GM23338 (cell line): ENCODE measurements at regions not wholly inside any gene's neighbourhood (a gene's known extent, or its start where the extent isn't known, plus 50 kb on each side); places are given as distances from the start of the nearest gene placed in this dataset.

Source experiments
- ATAC-seq: fragments of 200-7000 bp; cut with Tn5 transposase; 3 replicates; pipeline ENCODE4 v1.9.1; 2020
- DNase-seq: peaks from one replicate; pipeline ENCODE4 v3.0.0-alpha.2; 2015; ENCODE audit warnings: low spot score
- H2AFZ ChIP-seq: fragments of 200-600 bp; sonication (generic); 2 replicates; pipeline ENCODE4 v1.8.0; 2016; ENCODE audit warnings: antibody characterized with exemption, mild to moderate bottlenecking, moderate library complexity
- H3F3A ChIP-seq: fragments of 200-600 bp; sonication (generic); replicated peaks from 2 replicates; pipeline ENCODE4 v1.8.0; 2017; ENCODE audit warnings: antibody characterized with exemption, mixed run types, low read depth
- H3K27ac ChIP-seq: fragments of 200-600 bp; sonication (generic); 2 replicates; pipeline ENCODE4 v1.6.1; 2016; ENCODE audit warnings: low read depth
- H3K27me3 ChIP-seq: fragments of 200-600 bp; sonication (generic); 2 replicates; pipeline ENCODE4 v1.8.0; 2016; ENCODE audit warnings: mild to moderate bottlenecking, mixed run types, moderate library complexity; ENCODE audit not compliant: insufficient read depth
- H3K36me3 ChIP-seq: fragments of 200-600 bp; sonication (generic); 2 replicates; pipeline ENCODE4 v1.8.0; 2016; ENCODE audit warnings: mild to moderate bottlenecking; ENCODE audit not compliant: insufficient read depth
- H3K4me1 ChIP-seq: fragments of 200-600 bp; sonication (generic); 2 replicates; pipeline ENCODE4 v1.8.0; 2016; ENCODE audit warnings: mild to moderate bottlenecking, moderate library complexity; ENCODE audit not compliant: insufficient read depth
- H3K4me2 ChIP-seq: fragments of 200-600 bp; sonication (generic); 2 replicates; pipeline ENCODE4 v1.7.1; 2017; ENCODE audit warnings: mixed run types
- H3K4me3 ChIP-seq: fragments of 200-600 bp; sonication (generic); 2 replicates; pipeline ENCODE4 v1.6.1; 2016; ENCODE audit warnings: mixed run types
- H3K79me2 ChIP-seq: fragments of 200-600 bp; sonication (generic); replicated peaks from 2 replicates; pipeline ENCODE4 v1.8.0; 2017; ENCODE audit warnings: mild to moderate bottlenecking; ENCODE audit not compliant: insufficient read depth
- H3K9me2 ChIP-seq: fragments of 200-600 bp; sonication (generic); 2 replicates; pipeline ENCODE4 v1.8.0; 2017; ENCODE audit not compliant: insufficient read depth
- H4K20me1 ChIP-seq: fragments of 200-600 bp; sonication (generic); replicated peaks from 2 replicates; pipeline ENCODE4 v1.8.0; 2017; ENCODE audit warnings: mild to moderate bottlenecking; ENCODE audit not compliant: insufficient read depth
- H3K27ac Mint-ChIP-seq: 2 replicates; pipeline ENCODE4 v1.8.0; 2020; ENCODE audit warnings: inconsistent platforms, mild to moderate bottlenecking, moderate library complexity, mixed read lengths
- H3K27me3 Mint-ChIP-seq: 3 replicates; pipeline ENCODE4 v1.8.0; 2022; ENCODE audit warnings: low read depth, mild to moderate bottlenecking, moderate library complexity, mixed read lengths, inconsistent platforms; ENCODE audit not compliant: insufficient read depth, poor library complexity
- H3K36me3 Mint-ChIP-seq: 3 replicates; pipeline ENCODE4 v1.8.0; 2021; ENCODE audit warnings: low read depth, mild to moderate bottlenecking, inconsistent platforms, moderate library complexity, mixed read lengths
- H3K4me1 Mint-ChIP-seq: 3 replicates; pipeline ENCODE4 v1.8.0; 2020; ENCODE audit warnings: mild to moderate bottlenecking, inconsistent platforms, mixed read lengths
- H3K4me3 Mint-ChIP-seq: 3 replicates; pipeline ENCODE4 v1.8.0; 2021; ENCODE audit warnings: moderate library complexity, mild to moderate bottlenecking, inconsistent platforms, mixed read lengths
- H3K9me3 Mint-ChIP-seq: 3 replicates; pipeline ENCODE4 v1.8.0; 2020; ENCODE audit warnings: moderate library complexity, mild to moderate bottlenecking, inconsistent platforms, mixed read lengths
- CREB1 ChIP-seq: fragments of 250-450 bp; sonication (Bioruptor Pico); IDR thresholded peaks from 2 replicates; pipeline ENCODE4 v1.5.0; 2020; ENCODE audit warnings: low read depth, mild to moderate bottlenecking, moderate library complexity
- CTCF ChIP-seq, 2 experiments: fragments of 200-600 bp in 1 of 2; sonication (generic) in 1 of 2; conservative IDR thresholded peaks; 2 replicates each; pipeline versions ENCODE4 v1.5.1 to v1.6.1; 2016 to 2017; ENCODE audit warnings: antibody characterized with exemption in 2 of 2, low read depth in 2 of 2, mild to moderate bottlenecking in 2 of 2, moderate library complexity in 1 of 2
- EZH2 ChIP-seq: fragments of 200-600 bp; sonication (generic); IDR thresholded peaks from one replicate; pipeline ENCODE4 v1.8.0; 2017; ENCODE audit warnings: antibody characterized with exemption, mild to moderate bottlenecking, low read depth; ENCODE audit not compliant: unreplicated experiment
- EZH2phosphoT487 ChIP-seq: fragments of 200-600 bp; sonication (generic); IDR thresholded peaks from one replicate; pipeline ENCODE4 v1.8.1; 2018; ENCODE audit warnings: antibody characterized with exemption; ENCODE audit not compliant: unreplicated experiment
- JUNB ChIP-seq: IDR thresholded peaks from one replicate; pipeline ENCODE4 v1.6.1; 2016; ENCODE audit warnings: antibody characterized with exemption; ENCODE audit not compliant: unreplicated experiment
- NANOG ChIP-seq: IDR thresholded peaks from 2 replicates; pipeline ENCODE4 v1.6.1; 2016; ENCODE audit warnings: antibody characterized with exemption, borderline replicate concordance
- POLR2AphosphoS5 ChIP-seq: IDR thresholded peaks from 2 replicates; pipeline ENCODE4 v1.6.1; 2016; ENCODE audit warnings: antibody characterized with exemption, low read depth
- STAT1 ChIP-seq: IDR thresholded peaks from one replicate; pipeline ENCODE4 v1.6.1; 2016; ENCODE audit warnings: antibody characterized with exemption; ENCODE audit not compliant: unreplicated experiment
- ZNF114 ChIP-seq: fragments of 250-450 bp; sonication (Bioruptor Pico); IDR thresholded peaks from 2 replicates; pipeline ENCODE4 v1.5.0; 2020; ENCODE audit warnings: mild to moderate bottlenecking, moderate library complexity
- ZNF331 ChIP-seq: fragments of 250-450 bp; sonication (Bioruptor Pico); IDR thresholded peaks from 2 replicates; pipeline ENCODE4 v1.5.0; 2020; ENCODE audit warnings: low read depth, mild to moderate bottlenecking, moderate library complexity
- TF ChIP-seq, protein P1 (sequence below): IDR thresholded peaks from 2 replicates; pipeline ENCODE4 v1.6.1; 2016; ENCODE audit warnings: antibody characterized with exemption
- TF ChIP-seq, protein P2 (sequence below): IDR thresholded peaks from one replicate; pipeline ENCODE4 v1.6.1; 2018; ENCODE audit warnings: antibody characterized with exemption; ENCODE audit not compliant: unreplicated experiment
- TF ChIP-seq, protein P3 (sequence below): fragments of 250-450 bp; sonication (Bioruptor Pico); IDR thresholded peaks from 2 replicates; pipeline ENCODE4 v1.5.0; 2020; ENCODE audit warnings: mild to moderate bottlenecking, moderate library complexity

DNA sequence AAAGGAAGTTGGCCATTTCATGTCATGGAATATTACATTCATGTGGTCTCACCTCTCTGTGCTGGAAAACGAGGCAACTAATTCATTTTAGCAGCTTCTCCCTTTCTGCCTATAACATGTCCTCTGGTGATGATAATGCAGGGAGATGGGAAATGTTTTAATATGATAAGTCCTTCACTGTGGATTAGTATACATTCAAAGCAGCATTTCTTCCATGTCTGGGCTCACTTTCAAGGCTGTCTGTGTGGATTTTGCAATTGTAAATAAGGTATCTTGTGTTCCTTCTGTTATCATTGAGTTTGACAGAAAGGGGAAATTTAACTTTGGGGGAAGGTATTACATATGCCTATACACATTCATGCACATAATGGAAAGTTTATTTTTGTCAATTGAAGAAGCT lies 374.7 kb upstream of the DAB1 start:
- ATAC-seq, result no peak
- Histone ChIP-seq H3K27ac (no peak overlapping the region), H3K9me2 (peaks cover 12% of the 10 kb centered on the region), H3K4me3 (no peak overlapping the region), H2AFZ (no peak overlapping the region), H3K4me2 (no peak overlapping the region), H3K79me2 (no peaks in the 10 kb centered on the region), H3K27me3 (no peaks in the 10 kb centered on the region), H3K36me3 (no peaks in the 10 kb centered on the region), H3F3A (no peaks in the 10 kb centered on the region), H4K20me1 (no peaks in the 10 kb centered on the region), H3K4me1 (peaks cover 6% of the 10 kb centered on the region)
- no peak for DNase-seq
- no peaks in the 10 kb centered on the region for H3K36me3 Mint-ChIP-seq
- TF ChIP-seq POLR2AphosphoS5 (no peak), EZH2 (no peak), NANOG (no peak), STAT1 (no peak), EZH2phosphoT487 (no peak), CREB1 (CRISPR knock-in tag) (no peak), ZNF331 (CRISPR knock-in tag) (no peak), JUNB (no peak), CTCF (conservative IDR thresholded peaks at IDR 0.05; ENCODE audit: low read depth in 2 of 2) (no peak), ZNF114 (no peak)
- TF ChIP-seq, protein P1, sequence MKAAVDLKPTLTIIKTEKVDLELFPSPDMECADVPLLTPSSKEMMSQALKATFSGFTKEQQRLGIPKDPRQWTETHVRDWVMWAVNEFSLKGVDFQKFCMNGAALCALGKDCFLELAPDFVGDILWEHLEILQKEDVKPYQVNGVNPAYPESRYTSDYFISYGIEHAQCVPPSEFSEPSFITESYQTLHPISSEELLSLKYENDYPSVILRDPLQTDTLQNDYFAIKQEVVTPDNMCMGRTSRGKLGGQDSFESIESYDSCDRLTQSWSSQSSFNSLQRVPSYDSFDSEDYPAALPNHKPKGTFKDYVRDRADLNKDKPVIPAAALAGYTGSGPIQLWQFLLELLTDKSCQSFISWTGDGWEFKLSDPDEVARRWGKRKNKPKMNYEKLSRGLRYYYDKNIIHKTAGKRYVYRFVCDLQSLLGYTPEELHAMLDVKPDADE, result no peak
- TF ChIP-seq, protein P2, sequence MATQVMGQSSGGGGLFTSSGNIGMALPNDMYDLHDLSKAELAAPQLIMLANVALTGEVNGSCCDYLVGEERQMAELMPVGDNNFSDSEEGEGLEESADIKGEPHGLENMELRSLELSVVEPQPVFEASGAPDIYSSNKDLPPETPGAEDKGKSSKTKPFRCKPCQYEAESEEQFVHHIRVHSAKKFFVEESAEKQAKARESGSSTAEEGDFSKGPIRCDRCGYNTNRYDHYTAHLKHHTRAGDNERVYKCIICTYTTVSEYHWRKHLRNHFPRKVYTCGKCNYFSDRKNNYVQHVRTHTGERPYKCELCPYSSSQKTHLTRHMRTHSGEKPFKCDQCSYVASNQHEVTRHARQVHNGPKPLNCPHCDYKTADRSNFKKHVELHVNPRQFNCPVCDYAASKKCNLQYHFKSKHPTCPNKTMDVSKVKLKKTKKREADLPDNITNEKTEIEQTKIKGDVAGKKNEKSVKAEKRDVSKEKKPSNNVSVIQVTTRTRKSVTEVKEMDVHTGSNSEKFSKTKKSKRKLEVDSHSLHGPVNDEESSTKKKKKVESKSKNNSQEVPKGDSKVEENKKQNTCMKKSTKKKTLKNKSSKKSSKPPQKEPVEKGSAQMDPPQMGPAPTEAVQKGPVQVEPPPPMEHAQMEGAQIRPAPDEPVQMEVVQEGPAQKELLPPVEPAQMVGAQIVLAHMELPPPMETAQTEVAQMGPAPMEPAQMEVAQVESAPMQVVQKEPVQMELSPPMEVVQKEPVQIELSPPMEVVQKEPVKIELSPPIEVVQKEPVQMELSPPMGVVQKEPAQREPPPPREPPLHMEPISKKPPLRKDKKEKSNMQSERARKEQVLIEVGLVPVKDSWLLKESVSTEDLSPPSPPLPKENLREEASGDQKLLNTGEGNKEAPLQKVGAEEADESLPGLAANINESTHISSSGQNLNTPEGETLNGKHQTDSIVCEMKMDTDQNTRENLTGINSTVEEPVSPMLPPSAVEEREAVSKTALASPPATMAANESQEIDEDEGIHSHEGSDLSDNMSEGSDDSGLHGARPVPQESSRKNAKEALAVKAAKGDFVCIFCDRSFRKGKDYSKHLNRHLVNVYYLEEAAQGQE, result no peak
- TF ChIP-seq, protein P3, sequence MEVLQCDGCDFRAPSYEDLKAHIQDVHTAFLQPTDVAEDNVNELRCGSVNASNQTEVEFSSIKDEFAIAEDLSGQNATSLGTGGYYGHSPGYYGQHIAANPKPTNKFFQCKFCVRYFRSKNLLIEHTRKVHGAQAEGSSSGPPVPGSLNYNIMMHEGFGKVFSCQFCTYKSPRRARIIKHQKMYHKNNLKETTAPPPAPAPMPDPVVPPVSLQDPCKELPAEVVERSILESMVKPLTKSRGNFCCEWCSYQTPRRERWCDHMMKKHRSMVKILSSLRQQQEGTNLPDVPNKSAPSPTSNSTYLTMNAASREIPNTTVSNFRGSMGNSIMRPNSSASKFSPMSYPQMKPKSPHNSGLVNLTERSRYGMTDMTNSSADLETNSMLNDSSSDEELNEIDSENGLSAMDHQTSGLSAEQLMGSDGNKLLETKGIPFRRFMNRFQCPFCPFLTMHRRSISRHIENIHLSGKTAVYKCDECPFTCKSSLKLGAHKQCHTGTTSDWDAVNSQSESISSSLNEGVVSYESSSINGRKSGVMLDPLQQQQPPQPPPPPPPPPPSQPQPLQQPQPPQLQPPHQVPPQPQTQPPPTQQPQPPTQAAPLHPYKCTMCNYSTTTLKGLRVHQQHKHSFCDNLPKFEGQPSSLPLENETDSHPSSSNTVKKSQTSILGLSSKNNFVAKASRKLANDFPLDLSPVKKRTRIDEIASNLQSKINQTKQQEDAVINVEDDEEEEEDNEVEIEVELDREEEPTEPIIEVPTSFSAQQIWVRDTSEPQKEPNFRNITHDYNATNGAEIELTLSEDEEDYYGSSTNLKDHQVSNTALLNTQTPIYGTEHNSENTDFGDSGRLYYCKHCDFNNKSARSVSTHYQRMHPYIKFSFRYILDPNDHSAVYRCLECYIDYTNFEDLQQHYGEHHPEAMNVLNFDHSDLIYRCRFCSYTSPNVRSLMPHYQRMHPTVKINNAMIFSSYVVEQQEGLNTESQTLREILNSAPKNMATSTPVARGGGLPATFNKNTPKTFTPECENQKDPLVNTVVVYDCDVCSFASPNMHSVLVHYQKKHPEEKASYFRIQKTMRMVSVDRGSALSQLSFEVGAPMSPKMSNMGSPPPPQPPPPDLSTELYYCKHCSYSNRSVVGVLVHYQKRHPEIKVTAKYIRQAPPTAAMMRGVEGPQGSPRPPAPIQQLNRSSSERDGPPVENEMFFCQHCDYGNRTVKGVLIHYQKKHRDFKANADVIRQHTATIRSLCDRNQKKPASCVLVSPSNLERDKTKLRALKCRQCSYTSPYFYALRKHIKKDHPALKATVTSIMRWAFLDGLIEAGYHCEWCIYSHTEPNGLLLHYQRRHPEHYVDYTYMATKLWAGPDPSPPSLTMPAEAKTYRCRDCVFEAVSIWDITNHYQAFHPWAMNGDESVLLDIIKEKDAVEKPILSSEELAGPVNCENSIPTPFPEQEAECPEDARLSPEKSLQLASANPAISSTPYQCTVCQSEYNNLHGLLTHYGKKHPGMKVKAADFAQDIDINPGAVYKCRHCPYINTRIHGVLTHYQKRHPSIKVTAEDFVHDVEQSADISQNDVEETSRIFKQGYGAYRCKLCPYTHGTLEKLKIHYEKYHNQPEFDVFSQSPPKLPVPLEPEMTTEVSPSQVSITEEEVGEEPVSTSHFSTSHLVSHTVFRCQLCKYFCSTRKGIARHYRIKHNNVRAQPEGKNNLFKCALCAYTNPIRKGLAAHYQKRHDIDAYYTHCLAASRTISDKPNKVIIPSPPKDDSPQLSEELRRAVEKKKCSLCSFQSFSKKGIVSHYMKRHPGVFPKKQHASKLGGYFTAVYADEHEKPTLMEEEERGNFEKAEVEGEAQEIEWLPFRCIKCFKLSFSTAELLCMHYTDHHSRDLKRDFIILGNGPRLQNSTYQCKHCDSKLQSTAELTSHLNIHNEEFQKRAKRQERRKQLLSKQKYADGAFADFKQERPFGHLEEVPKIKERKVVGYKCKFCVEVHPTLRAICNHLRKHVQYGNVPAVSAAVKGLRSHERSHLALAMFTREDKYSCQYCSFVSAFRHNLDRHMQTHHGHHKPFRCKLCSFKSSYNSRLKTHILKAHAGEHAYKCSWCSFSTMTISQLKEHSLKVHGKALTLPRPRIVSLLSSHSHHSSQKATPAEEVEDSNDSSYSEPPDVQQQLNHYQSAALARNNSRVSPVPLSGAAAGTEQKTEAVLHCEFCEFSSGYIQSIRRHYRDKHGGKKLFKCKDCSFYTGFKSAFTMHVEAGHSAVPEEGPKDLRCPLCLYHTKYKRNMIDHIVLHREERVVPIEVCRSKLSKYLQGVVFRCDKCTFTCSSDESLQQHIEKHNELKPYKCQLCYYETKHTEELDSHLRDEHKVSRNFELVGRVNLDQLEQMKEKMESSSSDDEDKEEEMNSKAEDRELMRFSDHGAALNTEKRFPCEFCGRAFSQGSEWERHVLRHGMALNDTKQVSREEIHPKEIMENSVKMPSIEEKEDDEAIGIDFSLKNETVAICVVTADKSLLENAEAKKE, result no peak
- no peaks in the 10 kb centered on the region; the same call in 2 of the 3 replicates for H3K9me3 Mint-ChIP-seq
- no peak overlapping the region for H3K27ac Mint-ChIP-seq
- no peaks in the 10 kb centered on the region for H3K27me3 Mint-ChIP-seq
- peaks cover 19% of the 10 kb centered on the region for H3K4me1 Mint-ChIP-seq
- no peak overlapping the region for H3K4me3 Mint-ChIP-seq
